GM12865 (cell line): ENCODE measurements at regions not wholly inside any gene's neighbourhood (a gene's known extent, or its start where the extent isn't known, plus 50 kb on each side); places are given as distances from the start of the nearest gene placed in this dataset.

ENCODE experiments used
- DNase-seq: peaks from one replicate; pipeline ENCODE4 v3.0.0; 2010; ENCODE audit warnings: low read depth
- H3K4me3 ChIP-seq: 2 replicates; pipeline ENCODE4 v1.5.1; 2011; ENCODE audit warnings: mild to moderate bottlenecking, low read depth, low read length, control low read depth
- CTCF ChIP-seq: IDR thresholded peaks from 2 replicates; pipeline ENCODE4 v1.5.1; 2011; ENCODE audit warnings: low read length, control low read depth, low read depth, inconsistent platforms; ENCODE audit not compliant: insufficient read depth; ENCODE audit errors: missing control alignments

DNA sequence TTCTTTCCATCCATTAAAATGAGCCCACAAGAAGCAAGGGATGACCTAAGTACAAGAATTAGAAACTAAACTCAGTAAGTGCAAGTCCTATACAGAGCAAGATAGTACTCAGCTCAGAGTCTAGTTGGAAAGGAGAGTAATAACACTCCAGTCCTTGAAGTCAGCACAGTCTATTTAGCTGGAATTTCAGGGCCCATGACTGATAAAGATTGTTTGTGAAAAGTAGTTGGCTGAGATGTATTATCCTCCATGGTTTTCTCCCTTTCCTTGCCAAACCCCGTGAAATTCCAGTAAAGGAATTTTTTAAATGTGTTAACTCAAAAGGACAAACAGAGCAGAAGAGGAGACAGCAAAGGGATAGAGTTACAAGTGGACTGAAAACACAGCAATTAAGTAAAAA is 127.2 kb upstream of the STT3B start:
- DNase-seq: no peak
- H3K4me3 ChIP-seq: no peak overlapping the region
- TF ChIP-seq CTCF: no peak

- H3K4me3 ChIP-seq: no peak overlapping the region
- DNase-seq: no peak
- no peak for TF ChIP-seq CTCF
Measured at GRCh38 chr3:31406896-31407295, 125.8 kb upstream of the STT3B start.

GRCh38 chr3:31407665-31408064 is 125.1 kb upstream of the STT3B start:
- no peak for DNase-seq
- no peak for TF ChIP-seq CTCF
- no peak overlapping the region for H3K4me3 ChIP-seq

DNA sequence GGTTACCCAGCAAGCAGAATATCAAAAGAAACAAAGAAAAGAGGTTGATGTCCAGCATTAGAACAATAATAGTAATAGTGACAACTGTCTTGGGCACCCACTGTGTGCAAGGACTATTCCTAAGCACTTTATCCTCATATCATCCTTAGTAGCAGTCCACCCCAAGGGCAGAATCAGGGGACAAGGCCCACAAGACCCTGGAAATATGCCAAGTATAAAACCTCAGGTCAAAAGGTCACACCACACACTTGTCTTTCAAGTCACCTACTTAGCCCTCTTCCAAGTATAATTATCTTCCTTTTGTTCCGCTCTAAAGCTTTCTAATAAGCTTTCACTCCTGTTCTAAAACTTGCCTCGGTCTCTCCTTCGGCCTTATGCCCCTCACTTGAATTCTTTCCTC is 124.0 kb upstream of the STT3B start:
- no peak for DNase-seq
- TF ChIP-seq CTCF: no peak
- H3K4me3 ChIP-seq: no peak overlapping the region

GRCh38 chr3:31409389-31409788 is 123.3 kb upstream of the STT3B start:
- H3K4me3 ChIP-seq: no peak overlapping the region
- no peak for DNase-seq
- TF ChIP-seq CTCF: no peak

- no peak for TF ChIP-seq CTCF
- DNase-seq: no peak
- H3K4me3 ChIP-seq: no peak overlapping the region
Measured at GRCh38 chr3:31409866-31410265, 122.9 kb upstream of the STT3B start.

DNA sequence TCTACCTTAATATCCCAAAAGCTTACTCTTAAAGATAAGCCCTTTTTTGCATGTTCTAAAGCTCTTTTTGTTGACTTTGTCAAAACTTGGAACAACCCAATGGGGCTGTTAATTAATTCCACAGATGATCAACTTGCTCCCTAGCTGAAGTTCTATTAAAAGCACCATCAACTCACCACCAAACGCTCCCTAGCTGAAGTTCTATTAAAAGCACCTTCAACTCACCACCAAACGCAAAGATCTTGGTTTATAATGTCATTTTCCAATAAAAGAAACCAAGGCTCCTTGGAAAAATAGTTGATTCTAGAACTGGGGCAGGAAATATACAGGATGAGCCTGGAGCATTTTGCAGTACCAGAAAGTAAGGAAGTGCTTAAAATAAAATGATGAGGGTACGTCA is 122.3 kb upstream of the STT3B start:
- no peak overlapping the region for H3K4me3 ChIP-seq
- TF ChIP-seq CTCF: no peak
- no peak for DNase-seq
